ENCODE measurements at regions not wholly inside any gene's neighbourhood (a gene's known extent, or its start where the extent isn't known, plus 50 kb on each side); places are given as distances from the start of the nearest gene placed in this dataset.

- H3K9me3 ChIP-seq (replicated peaks) = no peaks in the 10 kb centered on the region
- no peaks in the 10 kb centered on the region for H3K36me3 ChIP-seq
- H3K27me3 ChIP-seq (ENCODE audit: low read depth) = no peaks in the 10 kb centered on the region
- no peak for TF ChIP-seq CTCF (IDR thresholded peaks at IDR 0.05; ENCODE audit: borderline replicate concordance)
- no peak overlapping the region for H3K4me3 ChIP-seq
- no peak for DNase-seq
- H3K4me1 ChIP-seq = no peaks in the 10 kb centered on the region
- no peak overlapping the region for H3K27ac ChIP-seq (replicated peaks)
- intact Hi-C loops (cut with micrococcal nuclease) = no loop called here
Observed at GRCh38 chr4:43990963-43991362, 457.6 kb downstream of the KCTD8 start.

- Histone ChIP-seq H3K27me3 (ENCODE audit: low read depth) (no peaks in the 10 kb centered on the region), H3K4me1 (no peaks in the 10 kb centered on the region), H3K9me3 (replicated peaks) (no peaks in the 10 kb centered on the region), H3K27ac (replicated peaks) (no peak overlapping the region), H3K4me3 (no peak overlapping the region), H3K36me3 (no peaks in the 10 kb centered on the region)
- intact Hi-C loops (cut with micrococcal nuclease) = no loop called here
- no peak for DNase-seq
- no peak for TF ChIP-seq CTCF (IDR thresholded peaks at IDR 0.05; ENCODE audit: borderline replicate concordance)
Observed at GRCh38 chr4:43992552-43992951, 456.1 kb downstream of the KCTD8 start.

GRCh38 chr4:43993196-43993902 is 455.3 kb downstream of the KCTD8 start:
- intact Hi-C loops (cut with micrococcal nuclease) = no loop called here

GRCh38 chr4:43999669-44000068 is 448.9 kb downstream of the KCTD8 start:
- no peak for TF ChIP-seq CTCF (IDR thresholded peaks at IDR 0.05; ENCODE audit: borderline replicate concordance)
- no peaks in the 10 kb centered on the region for H3K36me3 ChIP-seq
- no peaks in the 10 kb centered on the region for H3K9me3 ChIP-seq (replicated peaks)
- DNase-seq = no peak
- no peak overlapping the region for H3K27ac ChIP-seq (replicated peaks)
- no peaks in the 10 kb centered on the region for H3K4me1 ChIP-seq
- intact Hi-C loops (cut with micrococcal nuclease) = no loop called here
- H3K4me3 ChIP-seq = no peak overlapping the region
- no peaks in the 10 kb centered on the region for H3K27me3 ChIP-seq (ENCODE audit: low read depth)

More at GRCh38 chr4:43993196-43993902, 455.3 kb downstream of the KCTD8 start:
- Histone ChIP-seq H3K27me3 (ENCODE audit: low read depth) (no peaks in the 10 kb centered on the region), H3K4me1 (no peaks in the 10 kb centered on the region), H3K36me3 (no peaks in the 10 kb centered on the region), H3K9me3 (replicated peaks) (no peaks in the 10 kb centered on the region), H3K4me3 (no peak overlapping the region), H3K27ac (replicated peaks) (no peak overlapping the region)
- DNase-seq = no peak
- no peak for TF ChIP-seq CTCF (IDR thresholded peaks at IDR 0.05; ENCODE audit: borderline replicate concordance)

GRCh38 chr4:44002368-44002767 is 446.2 kb downstream of the KCTD8 start:
- H3K36me3 ChIP-seq = no peaks in the 10 kb centered on the region
- intact Hi-C loops (cut with micrococcal nuclease) = no loop called here
- no peaks in the 10 kb centered on the region for H3K4me1 ChIP-seq
- no peak for TF ChIP-seq CTCF (IDR thresholded peaks at IDR 0.05; ENCODE audit: borderline replicate concordance)
- H3K27me3 ChIP-seq (ENCODE audit: low read depth) = no peaks in the 10 kb centered on the region
- no peak overlapping the region for H3K4me3 ChIP-seq
- DNase-seq = no peak
- no peak overlapping the region for H3K27ac ChIP-seq (replicated peaks)
- no peaks in the 10 kb centered on the region for H3K9me3 ChIP-seq (replicated peaks)

Data from left ventricle myocardium inferior (tissue), 1 donor.